HG03159 (cell line): ENCODE measurements at regions not wholly inside any gene's neighbourhood (a gene's known extent, or its start where the extent isn't known, plus 50 kb on each side); places are given as distances from the start of the nearest gene placed in this dataset.

Source experiments
- ATAC-seq: cut with Tn5 transposase; IDR thresholded peaks from one replicate; pipeline ENCODE4 v1.9.1; 2021; ENCODE audit warnings: mild to moderate bottlenecking, moderate library complexity; ENCODE audit not compliant: unreplicated experiment

DNA sequence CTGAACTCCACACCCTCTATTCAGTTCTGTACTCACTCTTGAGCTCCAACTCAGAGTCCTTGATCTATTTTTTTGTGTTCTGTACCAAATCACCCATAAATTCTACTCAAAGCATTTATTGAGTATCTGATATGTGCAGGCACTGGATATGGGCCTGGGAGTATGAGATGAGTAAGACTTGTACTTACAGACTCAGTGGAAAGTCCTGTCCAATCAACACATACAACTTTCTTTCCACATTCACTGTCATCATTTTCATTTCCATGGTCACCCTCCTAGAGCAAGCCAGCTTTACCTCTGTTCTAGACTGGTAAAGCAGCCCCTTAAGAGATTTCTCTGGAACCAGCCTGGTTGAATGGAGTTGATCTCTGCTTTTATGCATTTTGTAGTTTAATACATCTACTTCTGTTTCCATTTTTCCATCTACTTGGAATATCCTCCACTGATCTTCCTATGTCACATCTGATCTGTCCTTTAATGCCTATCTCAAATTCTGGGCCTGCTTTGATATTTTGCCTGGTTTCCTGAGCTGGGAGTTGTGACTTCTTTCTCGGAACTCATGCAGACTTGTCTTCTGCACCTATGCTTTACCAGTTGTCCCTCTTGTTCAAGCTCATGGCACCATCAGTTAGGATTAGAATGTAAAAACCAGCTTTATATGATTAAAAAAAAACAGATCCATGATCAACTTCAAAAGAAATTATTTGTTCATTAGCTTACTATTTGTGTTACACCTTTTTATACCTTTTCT, 96.9 kb upstream of the GLS start:
- ATAC-seq = no peak

GRCh38 chr2:190785334-190785733, 95.3 kb upstream of the GLS start:
- ATAC-seq = no peak

DNA sequence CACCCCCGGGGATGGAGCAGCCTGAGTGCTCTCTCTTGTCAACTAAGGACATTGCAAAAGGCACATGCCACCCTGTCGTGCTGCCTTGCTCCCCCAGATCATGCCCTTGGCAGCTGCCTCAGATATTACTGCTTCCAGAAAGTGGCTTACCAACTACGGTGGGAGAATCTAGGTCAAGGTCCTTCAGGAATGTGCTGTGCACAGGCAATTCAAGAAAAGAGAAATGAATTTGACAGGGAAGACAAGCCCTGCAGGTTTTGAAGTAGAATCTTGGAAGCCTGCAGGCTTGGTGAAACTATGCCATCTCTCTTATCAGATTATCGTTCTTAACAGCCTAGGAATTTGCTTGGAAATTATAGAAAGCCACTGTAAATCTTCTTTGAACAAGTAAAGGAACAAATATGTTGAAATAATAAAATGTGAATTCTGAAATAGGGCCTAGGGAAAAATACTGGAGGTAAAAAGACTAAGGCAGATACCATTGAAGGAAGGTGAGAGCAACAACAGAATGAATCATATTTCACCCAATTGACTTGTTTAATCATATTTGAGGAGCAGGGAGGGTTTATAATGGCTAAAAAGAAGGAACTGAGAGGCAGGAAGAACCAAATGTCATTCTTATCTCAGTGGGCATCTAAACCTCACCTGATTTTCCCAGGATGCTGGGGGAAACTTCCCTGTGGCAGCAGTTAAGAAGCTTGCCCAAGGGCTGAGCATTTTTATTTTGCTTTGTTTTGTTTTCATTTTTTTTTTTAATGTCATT, 94.0 kb upstream of the GLS start:
- ATAC-seq = no peak

DNA sequence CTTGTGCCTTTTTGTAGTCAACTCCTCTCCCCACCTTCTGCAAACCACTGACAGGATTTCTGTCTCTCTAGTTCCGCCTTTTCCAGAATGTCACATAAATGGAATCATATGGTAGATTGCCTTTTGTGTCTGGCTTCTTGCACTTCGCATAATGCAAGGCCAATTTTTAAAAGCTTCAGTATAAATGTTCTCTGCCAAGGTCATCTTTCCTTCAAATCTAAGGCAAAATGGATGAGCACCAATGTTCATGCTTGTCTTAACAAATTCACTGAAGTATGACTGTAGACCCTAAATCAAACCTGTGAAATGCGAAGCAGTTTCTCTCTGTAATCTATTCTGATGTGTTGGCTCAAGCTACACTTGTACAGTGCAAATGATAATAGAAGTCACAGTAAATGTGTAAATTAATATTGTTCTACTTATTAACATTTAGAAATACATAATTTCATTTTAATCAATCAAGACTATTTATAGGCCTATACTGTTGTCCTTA, 92.8 kb upstream of the GLS start:
- ATAC-seq = no peak

- ATAC-seq = no peak
Measured at GRCh38 chr2:190789074-190790004, 91.3 kb upstream of the GLS start.

GRCh38 chr2:190791347-190791975, 89.2 kb upstream of the GLS start:
- no peak for ATAC-seq

GRCh38 chr2:190791976-190792575, 88.5 kb upstream of the GLS start:
- ATAC-seq = no peak

DNA sequence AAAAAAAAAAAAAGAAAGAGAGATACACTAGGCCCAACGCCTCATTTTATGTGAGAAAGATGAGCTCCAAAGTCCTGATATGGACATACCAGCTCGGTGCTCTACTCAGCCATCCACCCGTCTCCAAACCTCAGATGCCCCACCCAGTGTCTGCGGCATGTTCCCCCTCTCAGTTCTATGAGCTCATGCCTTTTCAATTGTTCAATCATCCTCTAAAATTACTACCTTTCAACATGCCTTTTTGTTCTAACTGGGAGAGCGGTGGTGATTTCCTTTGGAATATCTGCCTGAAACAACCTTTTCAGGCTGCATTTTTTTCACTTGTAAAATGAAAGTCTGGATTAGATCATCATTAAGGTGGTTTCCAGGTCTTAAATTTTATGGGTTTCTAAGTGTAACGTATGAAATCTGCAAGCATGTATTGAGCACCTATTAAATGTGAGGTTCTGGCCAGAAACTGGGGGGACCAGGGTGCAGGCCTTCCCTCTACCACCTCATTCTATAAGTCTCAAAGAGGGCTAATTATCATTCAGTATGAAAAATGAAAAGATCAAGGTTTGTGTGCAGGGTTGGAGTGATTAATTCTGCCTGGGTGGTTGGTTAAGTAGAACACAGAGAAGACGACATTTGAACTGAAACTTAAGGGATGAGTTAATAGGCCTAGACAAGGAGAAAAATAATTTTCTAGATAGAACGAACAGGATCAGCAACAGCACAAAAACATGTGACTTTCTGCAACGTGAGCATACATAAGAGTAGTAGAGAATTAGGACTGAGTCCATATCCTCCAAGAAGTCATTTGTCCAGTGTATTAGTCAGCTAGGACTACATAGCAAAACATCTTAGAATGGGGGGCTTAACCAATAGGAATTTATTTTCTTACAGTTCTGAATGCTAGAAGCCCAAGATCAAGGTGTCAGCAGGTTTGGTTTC, 87.4 kb upstream of the GLS start:
- ATAC-seq = no peak

DNA sequence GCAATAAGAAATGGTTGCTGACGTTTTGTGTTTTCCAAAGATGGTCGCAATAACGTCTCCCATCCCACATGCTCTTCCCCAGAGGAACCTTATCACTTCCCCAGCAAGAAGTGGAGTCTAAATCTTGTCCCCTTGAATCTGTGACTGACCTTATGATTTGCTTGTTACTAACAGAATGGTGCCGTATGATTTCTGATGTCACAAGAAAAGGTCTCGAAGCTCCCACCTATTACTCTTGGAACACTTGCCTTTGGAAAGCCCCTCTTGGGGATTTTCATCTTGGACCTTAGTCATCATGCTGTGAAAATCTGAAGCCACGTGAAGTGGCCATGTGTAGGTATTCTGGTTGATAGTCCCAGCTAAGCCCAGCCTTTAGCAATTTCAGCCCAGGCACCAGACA, 86.2 kb upstream of the GLS start:
- no peak for ATAC-seq

- no peak for ATAC-seq
Measured at GRCh38 chr2:190794790-190795189, 85.8 kb upstream of the GLS start.

DNA sequence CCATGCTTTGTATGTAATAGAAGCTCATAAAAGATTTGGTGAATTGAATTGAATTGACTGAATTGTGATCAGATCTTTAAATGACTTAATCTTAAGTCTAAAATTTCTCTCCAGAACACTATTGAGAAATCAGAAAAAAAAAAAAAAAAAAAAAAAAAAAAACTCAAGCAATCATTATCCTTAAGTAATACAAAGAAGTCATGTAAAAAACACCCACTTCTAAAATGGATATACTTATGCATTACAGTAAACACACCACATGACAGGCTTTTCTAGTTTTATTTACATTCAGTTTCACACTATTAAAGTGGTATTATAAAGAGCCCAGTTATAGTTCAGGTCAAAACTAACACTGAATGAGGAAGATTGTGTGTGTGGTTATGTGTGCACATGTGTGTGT, 84.9 kb upstream of the GLS start:
- ATAC-seq = no peak

GRCh38 chr2:190799999-190800398, 80.6 kb upstream of the GLS start:
- no peak for ATAC-seq

DNA sequence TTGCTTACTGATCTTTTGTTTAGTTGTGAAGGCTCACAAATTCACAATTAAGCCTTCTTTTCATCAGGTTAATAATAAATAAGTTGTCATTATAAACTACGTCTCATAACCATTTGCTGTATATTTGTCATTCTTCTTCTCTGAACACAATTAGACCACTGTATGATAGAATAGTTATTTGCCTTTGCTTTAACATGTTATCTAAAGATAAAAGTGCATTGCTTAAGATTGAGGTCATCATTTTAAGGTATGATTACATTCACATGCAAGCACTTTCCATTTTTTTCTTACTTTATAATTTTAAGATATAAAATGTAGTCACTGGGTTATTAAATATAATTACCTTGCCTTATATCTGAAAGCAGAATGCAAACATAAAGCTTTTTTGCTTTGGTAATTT, 80.1 kb upstream of the GLS start:
- ATAC-seq = no peak

DNA sequence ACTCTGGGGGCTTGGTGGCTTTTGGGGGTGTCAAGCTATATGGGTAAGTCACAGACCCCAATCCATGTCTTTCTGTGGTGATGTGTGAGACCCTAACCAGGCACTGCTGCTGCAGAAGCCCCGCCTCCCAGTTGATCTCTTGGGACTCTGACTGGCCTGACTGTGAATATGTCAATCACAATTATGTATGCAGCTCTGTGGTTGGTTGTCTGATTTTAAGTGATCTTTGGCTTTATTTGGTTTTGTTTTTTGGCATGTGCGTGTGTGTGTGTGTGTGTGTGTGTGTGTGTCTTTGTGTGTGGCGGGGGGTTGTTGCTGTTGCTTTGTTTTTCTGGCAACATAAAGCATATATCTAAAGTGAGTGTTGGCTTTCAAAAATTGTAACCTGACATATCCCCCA, 78.5 kb upstream of the GLS start:
- ATAC-seq = no peak

- no peak for ATAC-seq
Measured at GRCh38 chr2:190802626-190803209, 77.9 kb upstream of the GLS start.

- no peak for ATAC-seq
Measured at GRCh38 chr2:190804182-190804795, 76.3 kb upstream of the GLS start.

GRCh38 chr2:190805126-190805525, 75.5 kb upstream of the GLS start:
- ATAC-seq = no peak

DNA sequence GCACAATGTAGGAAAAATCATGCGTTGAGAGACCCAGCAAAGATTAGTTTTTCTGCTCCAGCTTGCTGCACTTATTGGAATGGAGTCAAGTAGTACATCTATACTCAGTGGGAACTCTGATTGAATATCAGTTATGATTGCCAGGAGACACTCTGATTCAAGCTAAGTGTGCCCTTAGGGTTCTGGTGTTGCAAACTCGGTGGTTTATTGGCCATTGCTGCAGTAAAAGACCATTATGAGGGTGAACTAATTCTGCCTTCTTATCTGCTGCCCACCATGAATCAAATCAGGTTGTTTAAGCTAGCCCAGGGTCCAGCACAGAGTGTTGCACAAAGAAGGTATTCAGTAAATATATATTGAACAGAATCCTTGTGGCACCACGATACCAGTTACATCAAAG, 74.8 kb upstream of the GLS start:
- no peak for ATAC-seq

DNA sequence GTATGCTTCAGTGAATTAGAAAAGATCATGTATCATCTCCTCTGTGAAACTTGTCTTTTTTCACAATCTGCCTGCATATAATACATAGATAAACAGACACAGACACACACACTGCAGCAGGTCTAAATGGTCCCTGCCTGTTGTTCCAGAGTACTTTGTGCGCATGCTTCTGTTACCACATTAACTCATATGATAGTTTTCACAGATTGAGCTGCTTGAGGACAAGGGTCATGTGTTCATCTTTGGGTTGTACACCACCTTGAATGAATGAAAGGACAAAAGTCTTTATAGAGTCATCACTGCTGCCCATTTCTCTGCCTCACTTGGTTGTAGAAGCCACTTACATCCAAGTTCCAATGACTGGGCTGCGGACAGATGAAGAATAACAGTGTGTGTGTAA, 72.7 kb upstream of the GLS start:
- ATAC-seq = no peak
